ENCODE measurements at regions not wholly inside any gene's neighbourhood (a gene's known extent, or its start where the extent isn't known, plus 50 kb on each side); places are given as distances from the start of the nearest gene placed in this dataset.

DNA sequence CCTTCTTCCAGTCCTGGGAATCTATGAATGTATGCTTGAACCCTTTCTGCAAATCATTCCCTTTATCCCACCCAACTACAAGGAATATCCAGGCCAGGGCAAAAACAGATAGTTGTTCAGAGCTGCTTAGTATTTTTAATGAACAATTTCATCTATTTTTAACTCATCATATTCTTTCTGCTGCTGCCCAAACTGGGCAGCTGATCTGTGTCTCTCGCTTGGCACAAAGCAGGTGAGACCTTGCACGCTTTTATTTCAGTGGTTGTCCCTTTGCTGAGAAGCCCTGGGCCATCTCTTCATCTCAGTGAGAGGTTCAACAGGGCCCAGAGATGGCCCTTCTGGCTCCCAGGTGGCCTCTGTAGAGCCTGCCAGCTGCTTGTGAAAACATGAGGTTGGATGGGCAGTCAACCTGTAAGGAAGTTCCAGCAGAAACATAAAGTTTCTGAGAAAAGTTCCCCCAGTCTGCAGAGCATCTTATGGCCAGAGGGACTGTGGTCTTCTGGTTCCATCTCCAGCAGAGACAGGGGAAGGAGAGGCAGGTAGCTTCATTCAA is 57.5 kb downstream of the MYCN start:
- in situ Hi-C loops (cut with HindIII; ENCODE audit: low pct_ligation_motif_present, low sequenced_read_pairs), result no loop called here
- DNase-seq, result no peak
- no peak overlapping the region for H3K4me3 ChIP-seq (ENCODE audit: low read depth, low read length)
- H3K27me3 ChIP-seq (replicated peaks), result no peaks in the 10 kb centered on the region
- TF ChIP-seq, protein P1, sequence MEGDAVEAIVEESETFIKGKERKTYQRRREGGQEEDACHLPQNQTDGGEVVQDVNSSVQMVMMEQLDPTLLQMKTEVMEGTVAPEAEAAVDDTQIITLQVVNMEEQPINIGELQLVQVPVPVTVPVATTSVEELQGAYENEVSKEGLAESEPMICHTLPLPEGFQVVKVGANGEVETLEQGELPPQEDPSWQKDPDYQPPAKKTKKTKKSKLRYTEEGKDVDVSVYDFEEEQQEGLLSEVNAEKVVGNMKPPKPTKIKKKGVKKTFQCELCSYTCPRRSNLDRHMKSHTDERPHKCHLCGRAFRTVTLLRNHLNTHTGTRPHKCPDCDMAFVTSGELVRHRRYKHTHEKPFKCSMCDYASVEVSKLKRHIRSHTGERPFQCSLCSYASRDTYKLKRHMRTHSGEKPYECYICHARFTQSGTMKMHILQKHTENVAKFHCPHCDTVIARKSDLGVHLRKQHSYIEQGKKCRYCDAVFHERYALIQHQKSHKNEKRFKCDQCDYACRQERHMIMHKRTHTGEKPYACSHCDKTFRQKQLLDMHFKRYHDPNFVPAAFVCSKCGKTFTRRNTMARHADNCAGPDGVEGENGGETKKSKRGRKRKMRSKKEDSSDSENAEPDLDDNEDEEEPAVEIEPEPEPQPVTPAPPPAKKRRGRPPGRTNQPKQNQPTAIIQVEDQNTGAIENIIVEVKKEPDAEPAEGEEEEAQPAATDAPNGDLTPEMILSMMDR (IDR thresholded peaks at IDR 0.05; ENCODE audit: low read depth, low read length, missing control alignments), result no peak
- no peak overlapping the region for H3K27ac ChIP-seq
- no peaks in the 10 kb centered on the region for H3K36me3 ChIP-seq (replicated peaks)

DNA sequence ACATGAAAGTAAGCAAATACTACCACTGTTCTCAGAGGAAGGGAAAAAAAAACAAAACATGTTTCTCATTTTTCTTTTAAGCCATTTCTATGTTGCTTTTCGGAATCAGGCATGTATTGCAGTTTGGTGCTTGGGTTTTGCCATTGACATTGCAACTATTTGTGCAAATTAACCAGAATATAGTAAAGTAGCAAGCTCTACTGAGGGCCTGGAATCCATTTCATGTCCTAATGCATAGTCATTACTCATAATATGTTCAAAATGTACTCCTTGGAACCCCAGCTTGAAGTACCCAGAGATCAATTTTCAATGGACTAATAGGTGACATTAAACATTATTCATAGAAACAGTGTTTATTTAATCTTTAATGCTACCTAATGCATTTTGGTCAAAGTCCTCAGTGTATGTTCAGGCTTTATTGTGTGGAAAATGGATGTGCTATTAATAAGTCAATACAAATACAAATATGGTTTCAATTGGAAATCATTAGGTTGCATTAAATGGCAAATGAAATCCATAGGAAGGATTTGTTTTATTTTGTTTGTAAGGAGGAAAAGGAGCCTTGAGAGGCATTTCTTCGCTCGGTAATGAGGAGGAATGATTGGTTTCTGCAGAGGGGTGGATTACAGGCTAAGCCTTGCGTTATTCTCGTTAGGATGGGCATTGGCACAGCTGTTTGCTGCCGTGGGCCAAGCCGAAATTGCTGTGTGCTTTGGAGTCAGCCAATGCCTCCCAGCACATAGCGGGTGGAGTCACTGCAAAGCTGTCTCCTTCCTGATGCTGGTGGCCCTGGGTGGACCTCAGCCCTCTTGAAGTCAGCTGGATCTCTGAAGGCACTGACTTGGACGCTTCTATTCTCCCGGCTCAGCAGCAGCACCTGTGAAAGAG is 56.4 kb downstream of the MYCN start:
- Histone ChIP-seq H3K4me3 (ENCODE audit: low read depth, low read length) (no peak overlapping the region), H3K27me3 (replicated peaks) (no peaks in the 10 kb centered on the region), H3K36me3 (replicated peaks) (no peaks in the 10 kb centered on the region), H3K27ac (no peak overlapping the region)
- TF ChIP-seq, protein P1 (IDR thresholded peaks at IDR 0.05; ENCODE audit: low read depth, low read length, missing control alignments), result no peak
- in situ Hi-C loops (cut with HindIII; ENCODE audit: low pct_ligation_motif_present, low sequenced_read_pairs), result no loop called here
- DNase-seq, result no peak

Measured in brain microvascular endothelial cell (primary cell).